ENCODE measurements at regions not wholly inside any gene's neighbourhood (a gene's known extent, or its start where the extent isn't known, plus 50 kb on each side); places are given as distances from the start of the nearest gene placed in this dataset.

DNA sequence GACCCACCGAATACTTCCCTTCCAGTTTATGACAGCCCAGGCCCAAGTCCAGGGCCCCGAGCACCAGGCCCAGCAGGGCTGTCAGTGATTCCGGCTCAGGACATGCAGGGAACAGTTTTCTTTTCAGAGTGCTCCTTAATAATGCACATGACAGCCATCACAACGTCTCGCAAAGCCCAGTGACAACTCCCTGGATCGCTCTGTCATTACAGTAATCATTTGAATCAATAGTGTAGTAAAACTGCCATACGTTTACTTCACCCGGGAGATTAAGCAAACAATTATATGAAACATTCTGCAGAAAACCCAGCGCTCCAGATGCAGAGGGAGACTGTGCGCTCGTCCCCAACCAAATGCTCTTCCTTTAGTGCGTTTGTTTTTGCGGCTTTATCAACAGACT is 162.6 kb upstream of the CDH13 start:
- FAIRE-seq (no peak), ATAC-seq (no peak), DNase-seq (ENCODE audit: low read depth, low spot score) (no peak)
- no peak overlapping the region for H3K9ac ChIP-seq (ENCODE audit: control insufficient read depth, insufficient read depth, low read length)
- H3K9me3 ChIP-seq (replicated peaks; ENCODE audit: control insufficient read depth, insufficient read depth, low read length) = no peaks in the 10 kb centered on the region
- H2AFZ ChIP-seq (ENCODE audit: control insufficient read depth, low read depth, low read length) = no peak overlapping the region
- no peak overlapping the region for H3K27ac ChIP-seq (ENCODE audit: control insufficient read depth, insufficient read depth)
- ChIA-PET RAD21 (ENCODE audit: unreplicated experiment) (no interaction called here), CTCF (interaction anchor here (6.4 kb wide), 1 partner anchor 7 kb away, joined by 30 read pairs; no protein-coding TSS in a partner anchor), SMC1A (ENCODE audit: uncharacterized antibody, unreplicated experiment) (no interaction called here), POLR2A (no interaction called here)
- intact Hi-C loops (cut with micrococcal nuclease; ENCODE audit: unreplicated experiment) (no loop called here), in situ Hi-C loops (cut with MboI) (no loop called here)
- H3K4me2 ChIP-seq (ENCODE audit: control insufficient read depth, insufficient read depth) = no peak overlapping the region
- no peaks in the 10 kb centered on the region for H4K20me1 ChIP-seq (ENCODE audit: control insufficient read depth, insufficient read depth)
- no peaks in the 10 kb centered on the region for H3K4me1 ChIP-seq (ENCODE audit: control insufficient read depth, insufficient read depth, low read length)
- H3K79me2 ChIP-seq (ENCODE audit: control insufficient read depth, insufficient read depth, low read length) = no peaks in the 10 kb centered on the region
- H3K4me3 ChIP-seq = no peak overlapping the region
- H3K36me3 ChIP-seq (ENCODE audit: control insufficient read depth in 2 of 2, insufficient read depth in 2 of 2, low read length in 1 of 2) = no peaks in the 10 kb centered on the region
- WGBS (ENCODE audit: insufficient coverage, insufficient replicate concordance, low lambda C conversion rate, missing lambda C conversion rate) = 50% methylated on average over 13 of the region's 13 CpGs
- BruUV-seq (replicated peaks) = no TSS peak
- H3K27me3 ChIP-seq (replicated peaks in 1 of 2; ENCODE audit: control insufficient read depth in 2 of 2, insufficient read depth in 2 of 2, low read length in 1 of 2) = no peaks in the 10 kb centered on the region
- no peak for TF ChIP-seq POLR2AphosphoS5 (IDR thresholded peaks at IDR 0.05; ENCODE audit: low read length)
- no peak for TF ChIP-seq NR2C2 (IDR thresholded peaks at IDR 0.05; ENCODE audit: borderline replicate concordance, control insufficient read depth, insufficient read length, low read depth)
- no peak for TF ChIP-seq IKZF2 (IDR thresholded peaks at IDR 0.05)
- TF ChIP-seq YY1 (IDR thresholded peaks at IDR 0.05; ENCODE audit: low read depth, low read length) = no peak
- no peak for TF ChIP-seq BMI1 (IDR thresholded peaks at IDR 0.05; ENCODE audit: borderline replicate concordance)
- no peak for TF ChIP-seq BCL11A (IDR thresholded peaks at IDR 0.05; ENCODE audit: low read depth, low read length)
- TF ChIP-seq E4F1 (IDR thresholded peaks at IDR 0.05; ENCODE audit: borderline replicate concordance, partially characterized antibody) = no peak
- no peak for TF ChIP-seq SREBF1 (IDR thresholded peaks at IDR 0.05; ENCODE audit: low read length)
- TF ChIP-seq HDAC6 (IDR thresholded peaks at IDR 0.05; ENCODE audit: unreplicated experiment) = no peak
- TF ChIP-seq NR2C1 (IDR thresholded peaks at IDR 0.05) = no peak
- no peak for TF ChIP-seq CEBPZ (IDR thresholded peaks at IDR 0.05; ENCODE audit: low read depth, low read length)
- no peak for TF ChIP-seq JUND (IDR thresholded peaks at IDR 0.05; ENCODE audit: low read depth, low read length)
- TF ChIP-seq, protein P1, sequence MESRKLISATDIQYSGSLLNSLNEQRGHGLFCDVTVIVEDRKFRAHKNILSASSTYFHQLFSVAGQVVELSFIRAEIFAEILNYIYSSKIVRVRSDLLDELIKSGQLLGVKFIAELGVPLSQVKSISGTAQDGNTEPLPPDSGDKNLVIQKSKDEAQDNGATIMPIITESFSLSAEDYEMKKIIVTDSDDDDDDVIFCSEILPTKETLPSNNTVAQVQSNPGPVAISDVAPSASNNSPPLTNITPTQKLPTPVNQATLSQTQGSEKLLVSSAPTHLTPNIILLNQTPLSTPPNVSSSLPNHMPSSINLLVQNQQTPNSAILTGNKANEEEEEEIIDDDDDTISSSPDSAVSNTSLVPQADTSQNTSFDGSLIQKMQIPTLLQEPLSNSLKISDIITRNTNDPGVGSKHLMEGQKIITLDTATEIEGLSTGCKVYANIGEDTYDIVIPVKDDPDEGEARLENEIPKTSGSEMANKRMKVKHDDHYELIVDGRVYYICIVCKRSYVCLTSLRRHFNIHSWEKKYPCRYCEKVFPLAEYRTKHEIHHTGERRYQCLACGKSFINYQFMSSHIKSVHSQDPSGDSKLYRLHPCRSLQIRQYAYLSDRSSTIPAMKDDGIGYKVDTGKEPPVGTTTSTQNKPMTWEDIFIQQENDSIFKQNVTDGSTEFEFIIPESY (IDR thresholded peaks at IDR 0.05) = no peak
- no peak for TF ChIP-seq REST (IDR thresholded peaks at IDR 0.05; ENCODE audit: low read depth, low read length)
- no peak for TF ChIP-seq HDAC2 (IDR thresholded peaks at IDR 0.05)

All from GM12878 (cell line).